Stimulated activated naive CD8-positive, alpha-beta T cell treated with anti-CD3 and anti-CD28 coated beads, Interleukin-15, amount 100 ng/mL, for 72 hours (primary cell): ENCODE measurements at regions not wholly inside any gene's neighbourhood (a gene's known extent, or its start where the extent isn't known, plus 50 kb on each side); places are given as distances from the start of the nearest gene placed in this dataset.

Source experiments
- ATAC-seq: fragments of 150-1000 bp; cut with Tn5 transposase; 2 replicates; pipeline ENCODE4 v1.10.0; 2021; ENCODE audit warnings: mild to moderate bottlenecking, moderate library complexity
- DNase-seq, 2 donors: peaks; one replicate each; pipeline ENCODE4 v3.0.0; 2021 to 2022
- H3K27ac Mint-ChIP-seq, 2 donors: one replicate each; pipeline ENCODE4 v1.8.0; 2022; ENCODE audit warnings: mild to moderate bottlenecking in 2 of 2, mixed read lengths in 2 of 2, moderate library complexity in 2 of 2
- H3K27me3 Mint-ChIP-seq: one replicate; pipeline ENCODE4 v1.8.0; 2022; ENCODE audit warnings: mixed read lengths
- H3K4me1 Mint-ChIP-seq: one replicate; pipeline ENCODE4 v1.8.0; 2022; ENCODE audit warnings: mild to moderate bottlenecking, mixed read lengths
- H3K4me3 Mint-ChIP-seq, 2 donors: one replicate each; pipeline ENCODE4 v1.8.0; 2022; ENCODE audit warnings: mild to moderate bottlenecking in 2 of 2, mixed read lengths in 2 of 2, moderate library complexity in 1 of 2
- H3K9me3 Mint-ChIP-seq, 2 donors: one replicate each; pipeline ENCODE4 v1.8.0; 2022; ENCODE audit warnings: mixed read lengths in 2 of 2

GRCh38 chr3:94978084-94978483 is 915.2 kb downstream of the NSUN3 start:
- no peak for DNase-seq
- H3K27me3 Mint-ChIP-seq, result no peaks in the 10 kb centered on the region
- peaks cover 14 to 18% of the 10 kb centered on the region in 2 donors for H3K9me3 Mint-ChIP-seq
- no peaks in the 10 kb centered on the region for H3K4me1 Mint-ChIP-seq
- H3K27ac Mint-ChIP-seq, result no peak overlapping the region
- ATAC-seq, result no peak
- no peak overlapping the region for H3K4me3 Mint-ChIP-seq

- H3K4me3 Mint-ChIP-seq, result no peak overlapping the region
- DNase-seq, result no peak
- H3K27ac Mint-ChIP-seq, result no peak overlapping the region
- no peak for ATAC-seq
- H3K27me3 Mint-ChIP-seq, result no peaks in the 10 kb centered on the region
- H3K9me3 Mint-ChIP-seq, result peaks cover under 1 to 10% of the 10 kb centered on the region in 2 donors
- no peaks in the 10 kb centered on the region for H3K4me1 Mint-ChIP-seq
These were observed 922.9 kb downstream of the NSUN3 start for GRCh38 chr3:94985778-94986177.

GRCh38 chr3:94990952-94991705 is 928.3 kb downstream of the NSUN3 start:
- Mint-ChIP-seq H3K4me1 (no peaks in the 10 kb centered on the region), H3K27me3 (no peaks in the 10 kb centered on the region), H3K9me3 (peaks cover 0 to 20% of the 10 kb centered on the region in 2 donors), H3K27ac (no peak overlapping the region), H3K4me3 (no peak overlapping the region)
- no peak for ATAC-seq
- no peak for DNase-seq

- no peak for DNase-seq
- no peak overlapping the region for H3K27ac Mint-ChIP-seq
- ATAC-seq, result no peak
- H3K4me3 Mint-ChIP-seq, result no peak overlapping the region
- H3K27me3 Mint-ChIP-seq, result no peaks in the 10 kb centered on the region
- H3K4me1 Mint-ChIP-seq, result no peaks in the 10 kb centered on the region
- H3K9me3 Mint-ChIP-seq, result peaks cover 0 to 9% of the 10 kb centered on the region in 2 donors
These were observed 933.9 kb downstream of the NSUN3 start for GRCh38 chr3:94996743-94997142.

- no peak overlapping the region for H3K4me3 Mint-ChIP-seq
- peaks cover 5 to 8% of the 10 kb centered on the region in 2 donors for H3K9me3 Mint-ChIP-seq
- H3K4me1 Mint-ChIP-seq, result no peaks in the 10 kb centered on the region
- H3K27me3 Mint-ChIP-seq, result no peaks in the 10 kb centered on the region
- H3K27ac Mint-ChIP-seq, result no peak overlapping the region
- DNase-seq, result no peak
- no peak for ATAC-seq
These were observed 939.7 kb downstream of the NSUN3 start for GRCh38 chr3:95002438-95003046.

- ATAC-seq, result no peak
- Mint-ChIP-seq H3K27ac (no peak overlapping the region), H3K4me3 (no peak overlapping the region), H3K4me1 (no peaks in the 10 kb centered on the region), H3K9me3 (peaks cover 5 to 7% of the 10 kb centered on the region in 2 donors), H3K27me3 (no peaks in the 10 kb centered on the region)
- no peak for DNase-seq
These were observed 965.8 kb downstream of the NSUN3 start for GRCh38 chr3:95028688-95029087.

- H3K27me3 Mint-ChIP-seq, result no peaks in the 10 kb centered on the region
- H3K4me1 Mint-ChIP-seq, result no peaks in the 10 kb centered on the region
- ATAC-seq (no peak), DNase-seq (no peak)
- peaks cover 0 to 8% of the 10 kb centered on the region in 2 donors for H3K9me3 Mint-ChIP-seq
- no peak overlapping the region for H3K27ac Mint-ChIP-seq
- H3K4me3 Mint-ChIP-seq, result no peak overlapping the region
These were observed 966.8 kb downstream of the NSUN3 start for GRCh38 chr3:95029644-95030043.

- no peak overlapping the region for H3K4me3 Mint-ChIP-seq
- no peak for DNase-seq
These were observed 973.7 kb downstream of the NSUN3 start for GRCh38 chr3:95036526-95037021.

GRCh38 chr3:95037097-95037496 is 974.2 kb downstream of the NSUN3 start:
- Mint-ChIP-seq H3K4me1 (no peaks in the 10 kb centered on the region), H3K9me3 (peaks cover 8 to 14% of the 10 kb centered on the region in 2 donors), H3K4me3 (no peak overlapping the region), H3K27me3 (no peaks in the 10 kb centered on the region), H3K27ac (no peak overlapping the region)
- no peak for DNase-seq
- ATAC-seq, result no peak

More at GRCh38 chr3:95036526-95037021, 973.7 kb downstream of the NSUN3 start:
- ATAC-seq, result no peak
- Mint-ChIP-seq H3K27me3 (no peaks in the 10 kb centered on the region), H3K27ac (no peak overlapping the region), H3K9me3 (peaks cover 8 to 14% of the 10 kb centered on the region in 2 donors), H3K4me1 (no peaks in the 10 kb centered on the region)

- Mint-ChIP-seq H3K27me3 (no peaks in the 10 kb centered on the region), H3K4me3 (no peak overlapping the region), H3K9me3 (peaks cover 8 to 14% of the 10 kb centered on the region in 2 donors), H3K4me1 (no peaks in the 10 kb centered on the region), H3K27ac (no peak overlapping the region)
- DNase-seq, result no peak
- ATAC-seq, result no peak
These were observed 975.1 kb downstream of the NSUN3 start for GRCh38 chr3:95037927-95038326.

- ATAC-seq, result no peak
- Mint-ChIP-seq H3K4me3 (no peak overlapping the region), H3K27me3 (no peaks in the 10 kb centered on the region)
These were observed 981.2 kb downstream of the NSUN3 start for GRCh38 chr3:95044101-95044500.

GRCh38 chr3:95048564-95048963 is 985.7 kb downstream of the NSUN3 start:
- DNase-seq (no peak), ATAC-seq (no peak)
- Mint-ChIP-seq H3K4me3 (no peak overlapping the region), H3K4me1 (no peaks in the 10 kb centered on the region), H3K27ac (no peak overlapping the region), H3K9me3 (peaks cover 0 to 5% of the 10 kb centered on the region in 2 donors), H3K27me3 (no peaks in the 10 kb centered on the region)

More at GRCh38 chr3:95044101-95044500, 981.2 kb downstream of the NSUN3 start:
- Mint-ChIP-seq H3K4me1 (no peaks in the 10 kb centered on the region), H3K9me3 (no peaks in the 10 kb centered on the region), H3K27ac (no peak overlapping the region)
- DNase-seq, result no peak

- ATAC-seq (no peak), DNase-seq (no peak)
- no peak overlapping the region for H3K4me3 Mint-ChIP-seq
- H3K27ac Mint-ChIP-seq, result no peak overlapping the region
- no peaks in the 10 kb centered on the region for H3K27me3 Mint-ChIP-seq
- no peaks in the 10 kb centered on the region for H3K4me1 Mint-ChIP-seq
- peaks cover 0 to 6% of the 10 kb centered on the region in 2 donors for H3K9me3 Mint-ChIP-seq
These were observed 987.0 kb downstream of the NSUN3 start for GRCh38 chr3:95049841-95050240.

- DNase-seq (no peak), ATAC-seq (no peak)
- H3K27me3 Mint-ChIP-seq, result no peaks in the 10 kb centered on the region
- H3K27ac Mint-ChIP-seq, result no peak overlapping the region
- H3K4me3 Mint-ChIP-seq, result no peak overlapping the region
- H3K9me3 Mint-ChIP-seq, result peaks cover 0 to 6% of the 10 kb centered on the region in 2 donors
- H3K4me1 Mint-ChIP-seq, result no peaks in the 10 kb centered on the region
These were observed 992.4 kb downstream of the NSUN3 start for GRCh38 chr3:95055288-95055687.

GRCh38 chr3:95082191-95082590 is 1019.3 kb downstream of the NSUN3 start:
- Mint-ChIP-seq H3K9me3 (no peaks in the 10 kb centered on the region), H3K4me3 (no peak overlapping the region), H3K4me1 (no peaks in the 10 kb centered on the region), H3K27ac (no peak overlapping the region), H3K27me3 (no peaks in the 10 kb centered on the region)
- ATAC-seq (no peak), DNase-seq (no peak)

GRCh38 chr3:95084738-95085137 is 1021.9 kb downstream of the NSUN3 start:
- Mint-ChIP-seq H3K4me3 (no peak overlapping the region), H3K27me3 (no peaks in the 10 kb centered on the region), H3K27ac (no peak overlapping the region), H3K9me3 (peaks cover 6 to 7% of the 10 kb centered on the region in 2 donors), H3K4me1 (no peaks in the 10 kb centered on the region)
- ATAC-seq (no peak), DNase-seq (no peak)
